ENCODE measurements at regions not wholly inside any gene's neighbourhood (a gene's known extent, or its start where the extent isn't known, plus 50 kb on each side); places are given as distances from the start of the nearest gene placed in this dataset.
A peak's percentile ranks its signal among the peaks of the same experiment; 100 is the strongest.

DNA sequence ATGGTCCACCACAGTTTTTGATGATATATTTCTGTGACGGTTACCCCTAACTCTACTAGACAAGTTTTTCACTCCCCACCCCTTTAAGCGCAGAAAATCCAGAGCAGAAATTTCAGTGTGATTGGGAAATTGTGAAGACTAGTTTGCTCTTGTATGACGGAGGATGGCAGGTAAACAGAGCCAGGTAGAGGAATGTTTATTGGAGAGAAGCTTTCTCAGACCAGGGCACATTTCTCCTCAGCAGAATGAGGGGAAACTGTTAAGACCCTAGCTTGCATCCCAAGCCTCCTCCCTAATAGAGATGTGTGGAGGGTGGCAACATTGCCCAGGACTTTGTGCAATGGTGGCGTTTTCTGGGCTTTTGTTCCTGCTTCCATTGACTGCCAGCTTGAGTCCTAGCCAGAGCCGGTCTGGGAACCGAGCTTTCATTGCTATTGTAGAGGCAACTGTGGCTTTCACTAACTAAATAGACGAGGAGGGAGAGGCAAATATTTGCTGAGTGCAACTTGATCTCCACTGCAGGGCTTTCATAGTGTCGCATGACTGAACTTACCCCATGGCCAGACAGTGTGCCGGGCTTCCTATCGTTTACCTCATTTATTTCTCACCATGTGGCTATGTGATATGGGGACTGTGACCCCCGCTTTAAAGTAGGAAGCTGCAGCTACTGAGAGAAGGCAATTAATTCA is 159.6 kb upstream of the MPHOSPH6 start (continued):
- TF ChIP-seq, protein P1, sequence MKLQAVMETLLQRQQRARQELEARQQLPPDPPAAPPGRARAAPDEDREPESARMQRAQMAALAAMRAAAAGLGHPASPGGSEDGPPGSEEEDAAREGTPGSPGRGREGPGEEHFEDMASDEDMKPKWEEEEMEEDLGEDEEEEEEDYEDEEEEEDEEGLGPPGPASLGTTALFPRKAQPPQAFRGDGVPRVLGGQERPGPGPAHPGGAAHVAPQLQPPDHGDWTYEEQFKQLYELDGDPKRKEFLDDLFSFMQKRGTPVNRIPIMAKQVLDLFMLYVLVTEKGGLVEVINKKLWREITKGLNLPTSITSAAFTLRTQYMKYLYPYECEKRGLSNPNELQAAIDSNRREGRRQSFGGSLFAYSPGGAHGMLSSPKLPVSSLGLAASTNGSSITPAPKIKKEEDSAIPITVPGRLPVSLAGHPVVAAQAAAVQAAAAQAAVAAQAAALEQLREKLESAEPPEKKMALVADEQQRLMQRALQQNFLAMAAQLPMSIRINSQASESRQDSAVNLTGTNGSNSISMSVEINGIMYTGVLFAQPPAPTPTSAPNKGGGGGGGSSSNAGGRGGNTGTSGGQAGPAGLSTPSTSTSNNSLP (IDR thresholded peaks at IDR 0.05; ENCODE audit: low read depth, low read length): peak; percentile 37; the same call in 1 of the 2 replicates
- peak; percentile 44; the same call in 1 of the 2 replicates for TF ChIP-seq NR2C2 (CRISPR knock-in tag; IDR thresholded peaks at IDR 0.05; ENCODE audit: borderline replicate concordance)
- 0 out of 2 replicates have a peak, but pooled peaks have one; percentile 56 for TF ChIP-seq ZNF792 (CRISPR knock-in tag; IDR thresholded peaks at IDR 0.05)
- 0 out of 2 replicates have a peak, but pooled peaks have one; percentile 34 for TF ChIP-seq RBAK (CRISPR knock-in tag; IDR thresholded peaks at IDR 0.05)
- TF ChIP-seq, protein P2, sequence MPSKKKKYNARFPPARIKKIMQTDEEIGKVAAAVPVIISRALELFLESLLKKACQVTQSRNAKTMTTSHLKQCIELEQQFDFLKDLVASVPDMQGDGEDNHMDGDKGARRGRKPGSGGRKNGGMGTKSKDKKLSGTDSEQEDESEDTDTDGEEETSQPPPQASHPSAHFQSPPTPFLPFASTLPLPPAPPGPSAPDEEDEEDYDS (CRISPR knock-in tag; IDR thresholded peaks at IDR 0.05): 0 out of 2 replicates have a peak, but pooled peaks have one; percentile 19
- no peak for TF ChIP-seq AGO2 (optimal IDR thresholded peaks at IDR 0.05; ENCODE audit: low read depth, low read length)
- TF ChIP-seq HMG20A (CRISPR knock-in tag; IDR thresholded peaks at IDR 0.05; ENCODE audit: borderline replicate concordance): peak; percentile 59; the same call in 1 of the 2 replicates
- TF ChIP-seq RARA (CRISPR knock-in tag; IDR thresholded peaks at IDR 0.05): peak; percentile 53; the same call in 1 of the 2 replicates
- TF ChIP-seq SMC3 (IDR thresholded peaks at IDR 0.05; ENCODE audit: low read length): no peak
- TF ChIP-seq ZNF12 (CRISPR knock-in tag; IDR thresholded peaks at IDR 0.05): peak; percentile 100
- no peak for TF ChIP-seq SMYD3 (CRISPR knock-in tag; IDR thresholded peaks at IDR 0.05)
- no peak for TF ChIP-seq ZSCAN22 (CRISPR knock-in tag; IDR thresholded peaks at IDR 0.05)
- peak; percentile 59; the same call in 1 of the 2 replicates for TF ChIP-seq MIER2 (CRISPR knock-in tag; IDR thresholded peaks at IDR 0.05)
- TF ChIP-seq SIX4 (CRISPR knock-in tag; IDR thresholded peaks at IDR 0.05): peak; percentile 99
- peak; percentile 40; the same call in 1 of the 2 replicates for TF ChIP-seq FOXJ3 (CRISPR knock-in tag; IDR thresholded peaks at IDR 0.05; ENCODE audit: borderline replicate concordance)
- TF ChIP-seq CCDC6 (CRISPR knock-in tag; IDR thresholded peaks at IDR 0.05): no peak
- TF ChIP-seq TCF7L2 (IDR thresholded peaks at IDR 0.05; ENCODE audit: low read depth, low read length): no peak
- peak; percentile 42; the same call in 1 of the 2 replicates for TF ChIP-seq HDAC2 (CRISPR knock-in tag; IDR thresholded peaks at IDR 0.05)
- 0 out of 2 replicates have a peak, but pooled peaks have one; percentile 51 for TF ChIP-seq MAZ (IDR thresholded peaks at IDR 0.05; ENCODE audit: borderline replicate concordance, low read depth, low read length)
- 0 out of 2 replicates have a peak, but pooled peaks have one; percentile 2 for TF ChIP-seq MAZ (CRISPR knock-in tag; IDR thresholded peaks at IDR 0.05; ENCODE audit: low read depth)
- TF ChIP-seq ZNF432 (CRISPR knock-in tag; IDR thresholded peaks at IDR 0.05; ENCODE audit: borderline replicate concordance): no peak
- 0 out of 2 replicates have a peak, but pooled peaks have one; percentile 30 for TF ChIP-seq ZBTB20 (CRISPR knock-in tag; IDR thresholded peaks at IDR 0.05; ENCODE audit: borderline replicate concordance, low read depth)
- no peak for TF ChIP-seq ZNF878 (CRISPR knock-in tag; IDR thresholded peaks at IDR 0.05)
- TF ChIP-seq ZNF292 (CRISPR knock-in tag; IDR thresholded peaks at IDR 0.05; ENCODE audit: borderline replicate concordance, low read depth): peak; percentile 59; the same call in 1 of the 2 replicates
- TF ChIP-seq ASH2L (IDR thresholded peaks at IDR 0.05; ENCODE audit: insufficient read length, low read depth, low read length): peak; percentile 36
- 0 out of 2 replicates have a peak, but pooled peaks have one; percentile 47 for TF ChIP-seq ESRRA (CRISPR knock-in tag; IDR thresholded peaks at IDR 0.05; ENCODE audit: low read depth)
- peak; percentile 74 for TF ChIP-seq GATAD2A (CRISPR knock-in tag; IDR thresholded peaks at IDR 0.05)
- TF ChIP-seq PITX1 (CRISPR knock-in tag; IDR thresholded peaks at IDR 0.05): peak; percentile 77
- TF ChIP-seq, protein P3, sequence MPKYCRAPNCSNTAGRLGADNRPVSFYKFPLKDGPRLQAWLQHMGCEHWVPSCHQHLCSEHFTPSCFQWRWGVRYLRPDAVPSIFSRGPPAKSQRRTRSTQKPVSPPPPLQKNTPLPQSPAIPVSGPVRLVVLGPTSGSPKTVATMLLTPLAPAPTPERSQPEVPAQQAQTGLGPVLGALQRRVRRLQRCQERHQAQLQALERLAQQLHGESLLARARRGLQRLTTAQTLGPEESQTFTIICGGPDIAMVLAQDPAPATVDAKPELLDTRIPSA (CRISPR knock-in tag; IDR thresholded peaks at IDR 0.05; ENCODE audit: borderline replicate concordance): no peak
- TF ChIP-seq SKI (IDR thresholded peaks at IDR 0.05; ENCODE audit: partially characterized antibody): peak; percentile 51
